ENCODE measurements at regions not wholly inside any gene's neighbourhood (a gene's known extent, or its start where the extent isn't known, plus 50 kb on each side); places are given as distances from the start of the nearest gene placed in this dataset.

DNA sequence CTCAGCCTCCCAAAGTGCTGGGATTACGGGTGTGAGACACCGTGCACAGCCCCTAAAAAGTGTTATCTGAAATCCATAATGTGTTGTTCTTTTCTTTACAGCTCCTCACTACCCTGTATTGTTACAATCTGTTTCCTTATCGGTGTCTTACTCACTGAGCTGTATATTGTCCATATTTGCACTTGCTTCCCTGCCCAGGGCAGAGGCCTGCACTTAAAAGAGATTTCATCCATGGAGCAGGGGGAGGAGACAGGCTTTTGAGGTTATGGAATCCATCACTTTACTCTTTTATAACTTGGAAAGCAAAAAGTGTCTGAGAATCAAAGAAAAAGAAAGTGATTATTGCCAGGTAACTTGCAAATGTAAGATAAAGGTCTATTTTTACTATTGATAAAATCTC lies 251.0 kb downstream of the DIO2 start:
- no peak for DNase-seq

GRCh38 chr14:79951572-79951971 lies 259.7 kb downstream of the DIO2 start:
- DNase-seq: no peak

GRCh38 chr14:79949906-79950305 lies 261.4 kb downstream of the DIO2 start:
- no peak for DNase-seq

DNA sequence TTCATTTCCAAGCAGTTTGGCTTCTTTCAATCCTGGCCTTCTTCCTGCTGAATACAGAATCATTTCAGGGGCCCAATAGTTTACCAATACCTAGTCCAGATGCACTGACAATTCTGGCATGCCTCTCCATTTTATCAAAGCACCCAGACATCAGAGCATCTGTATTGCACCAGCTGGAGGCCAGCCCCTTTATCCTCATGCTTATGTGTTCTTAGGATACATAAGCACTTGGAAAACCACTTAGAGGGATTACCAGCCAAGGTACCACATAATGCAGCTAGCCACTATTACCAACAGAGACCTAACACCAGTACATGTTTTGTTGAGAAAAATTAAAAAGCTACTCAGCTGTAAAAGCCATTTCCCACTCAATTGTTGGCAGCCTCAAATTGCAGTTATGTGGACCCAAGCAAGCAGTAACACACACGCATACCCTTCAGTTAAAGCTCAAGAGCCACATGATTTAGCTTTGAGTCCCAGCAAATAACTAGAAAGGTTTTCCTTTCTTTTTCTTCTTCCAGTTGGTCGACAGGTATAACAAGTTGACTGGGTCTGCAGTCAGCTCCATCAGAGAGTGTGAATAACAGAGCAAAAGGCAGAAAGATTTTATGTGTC lies 263.8 kb downstream of the DIO2 start:
- DNase-seq: no peak

- no peak for DNase-seq
Measured at GRCh38 chr14:79939235-79939634, 272.1 kb downstream of the DIO2 start.

DNA sequence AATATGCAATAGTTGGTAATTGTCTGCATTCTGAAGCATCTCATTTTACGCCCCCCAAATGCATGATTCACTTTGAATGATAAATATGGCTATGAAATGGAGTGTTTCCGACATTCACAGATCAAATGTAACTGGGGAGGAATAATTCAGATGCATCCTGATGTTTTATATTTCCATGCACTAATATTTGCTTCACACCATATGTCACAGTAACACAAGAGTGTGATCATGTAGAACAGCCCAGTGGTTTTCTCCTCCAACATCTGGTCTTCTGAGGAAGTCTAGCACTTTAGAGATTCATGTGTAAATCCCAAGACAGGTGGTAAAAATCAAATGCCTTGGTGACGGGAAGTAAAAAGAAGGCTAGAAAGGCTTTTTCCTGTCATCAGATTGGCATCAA lies 273.1 kb downstream of the DIO2 start:
- DNase-seq: no peak

DNA sequence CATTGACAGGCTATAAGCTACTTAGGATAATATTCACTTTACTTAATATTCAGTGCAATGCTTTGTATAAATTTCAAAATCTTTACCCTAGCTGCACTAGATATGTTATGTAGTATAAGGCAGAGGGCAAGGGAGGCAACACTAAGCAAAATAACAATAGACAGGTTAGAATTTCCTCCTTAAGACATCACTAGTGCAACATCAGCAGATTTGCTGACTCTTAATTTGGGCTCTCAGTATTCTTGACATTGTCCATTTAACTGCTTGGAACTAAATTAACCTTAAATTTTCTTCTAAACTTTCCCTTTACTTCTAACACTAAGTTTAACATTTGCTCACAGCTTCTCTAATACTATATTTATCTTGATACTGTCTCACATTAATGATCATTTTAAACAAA lies 273.9 kb downstream of the DIO2 start:
- no peak for DNase-seq

- no peak for DNase-seq
Measured at GRCh38 chr14:79924551-79924950, 286.8 kb downstream of the DIO2 start.

- DNase-seq: no peak
Measured at GRCh38 chr14:79920180-79920692, 291.1 kb downstream of the DIO2 start.

Measured in bone marrow (tissue), 2 donors.